ENCODE measurements at regions not wholly inside any gene's neighbourhood (a gene's known extent, or its start where the extent isn't known, plus 50 kb on each side); places are given as distances from the start of the nearest gene placed in this dataset.

DNA sequence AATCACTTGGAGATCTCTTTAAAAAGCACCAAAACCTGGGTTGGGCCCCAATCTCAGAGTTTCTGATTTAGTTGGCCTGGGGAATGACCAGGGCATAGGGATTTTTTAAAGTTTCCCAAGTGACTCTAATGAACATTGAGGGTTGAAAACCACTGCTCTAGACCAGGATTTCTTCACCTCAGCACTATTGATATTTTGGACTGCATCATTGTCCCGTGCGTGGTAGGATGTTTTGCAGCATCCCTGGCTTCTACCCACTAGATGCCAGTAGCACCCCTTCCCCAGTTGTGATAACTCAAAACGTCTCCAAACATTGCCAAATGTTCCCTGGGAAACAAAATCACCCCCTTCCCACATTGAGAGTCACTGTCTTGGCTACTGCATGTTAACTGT lies 61.8 kb downstream of the ATXN3L start:
- TF ChIP-seq, protein P1, sequence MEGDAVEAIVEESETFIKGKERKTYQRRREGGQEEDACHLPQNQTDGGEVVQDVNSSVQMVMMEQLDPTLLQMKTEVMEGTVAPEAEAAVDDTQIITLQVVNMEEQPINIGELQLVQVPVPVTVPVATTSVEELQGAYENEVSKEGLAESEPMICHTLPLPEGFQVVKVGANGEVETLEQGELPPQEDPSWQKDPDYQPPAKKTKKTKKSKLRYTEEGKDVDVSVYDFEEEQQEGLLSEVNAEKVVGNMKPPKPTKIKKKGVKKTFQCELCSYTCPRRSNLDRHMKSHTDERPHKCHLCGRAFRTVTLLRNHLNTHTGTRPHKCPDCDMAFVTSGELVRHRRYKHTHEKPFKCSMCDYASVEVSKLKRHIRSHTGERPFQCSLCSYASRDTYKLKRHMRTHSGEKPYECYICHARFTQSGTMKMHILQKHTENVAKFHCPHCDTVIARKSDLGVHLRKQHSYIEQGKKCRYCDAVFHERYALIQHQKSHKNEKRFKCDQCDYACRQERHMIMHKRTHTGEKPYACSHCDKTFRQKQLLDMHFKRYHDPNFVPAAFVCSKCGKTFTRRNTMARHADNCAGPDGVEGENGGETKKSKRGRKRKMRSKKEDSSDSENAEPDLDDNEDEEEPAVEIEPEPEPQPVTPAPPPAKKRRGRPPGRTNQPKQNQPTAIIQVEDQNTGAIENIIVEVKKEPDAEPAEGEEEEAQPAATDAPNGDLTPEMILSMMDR (IDR thresholded peaks at IDR 0.05; ENCODE audit: insufficient read depth, missing control alignments): no peak
- no peak for FAIRE-seq
- DNase-seq (ENCODE audit: insufficient read length, low spot score): no peak

GRCh38 chrX:13257223-13258051 lies 62.4 kb downstream of the ATXN3L start:
- FAIRE-seq (no peak), DNase-seq (ENCODE audit: insufficient read length, low spot score) (no peak)
- TF ChIP-seq, protein P1 (IDR thresholded peaks at IDR 0.05; ENCODE audit: insufficient read depth, missing control alignments): no peak

DNA sequence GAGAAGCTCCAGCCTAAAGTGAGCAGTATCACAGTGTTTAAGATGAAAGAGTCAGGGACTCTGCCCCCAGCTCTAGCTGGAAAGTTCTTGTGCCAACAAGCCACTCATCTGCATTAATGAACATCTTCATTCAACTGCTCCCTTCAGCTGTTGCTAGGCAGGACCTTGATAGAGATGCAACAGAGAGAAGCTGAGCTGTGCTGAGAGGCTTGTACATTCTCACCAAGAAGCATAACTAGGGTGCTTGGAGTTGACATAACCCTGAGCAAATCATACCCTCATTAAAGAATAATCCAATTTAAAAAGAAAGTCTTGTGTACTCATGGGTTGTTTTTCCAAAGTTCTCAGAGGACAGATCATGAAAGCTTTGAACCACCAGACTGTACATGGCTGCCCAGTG lies 63.2 kb downstream of the ATXN3L start:
- TF ChIP-seq, protein P1 (IDR thresholded peaks at IDR 0.05; ENCODE audit: insufficient read depth, missing control alignments): no peak
- FAIRE-seq (no peak), DNase-seq (ENCODE audit: insufficient read length, low spot score) (no peak)

- DNase-seq (ENCODE audit: insufficient read length, low spot score) (no peak), FAIRE-seq (no peak)
- TF ChIP-seq, protein P1 (IDR thresholded peaks at IDR 0.05; ENCODE audit: insufficient read depth, missing control alignments): no peak
Measured at GRCh38 chrX:13254870-13255269, 65.0 kb downstream of the ATXN3L start.

DNA sequence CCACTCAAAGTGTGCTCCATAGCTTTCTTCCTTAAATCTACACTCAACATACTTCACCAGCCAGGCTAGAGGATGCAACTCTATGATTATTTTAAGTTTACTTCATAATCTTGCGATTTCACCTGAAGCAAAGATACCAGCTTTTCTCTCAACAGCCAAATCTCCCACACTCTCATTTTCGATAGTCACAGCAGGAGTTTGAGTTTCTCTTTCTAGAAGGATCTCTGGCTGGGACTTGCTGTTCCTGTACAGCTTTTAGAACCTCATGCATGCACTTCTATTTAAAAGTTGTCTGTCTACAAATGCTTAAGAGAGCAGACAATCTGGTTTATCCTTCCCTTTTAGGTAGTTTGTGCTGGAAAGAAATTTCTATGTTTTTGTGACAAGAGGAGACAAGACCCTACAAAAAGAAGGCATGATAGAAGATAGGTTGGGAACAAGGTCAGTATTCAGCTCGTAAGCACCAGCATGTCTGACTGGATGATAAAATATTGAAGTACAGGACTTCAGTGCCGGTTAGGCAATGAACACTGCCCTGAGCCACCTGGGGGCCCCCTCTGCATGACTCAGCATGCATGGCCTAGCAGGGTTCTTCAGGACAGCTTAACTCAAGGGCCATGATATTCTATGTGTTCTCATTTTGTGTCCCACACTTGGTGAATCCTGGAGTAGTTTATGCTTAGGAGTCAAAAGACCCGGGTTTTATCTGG lies 65.6 kb downstream of the ATXN3L start:
- FAIRE-seq: no peak
- TF ChIP-seq, protein P1 (IDR thresholded peaks at IDR 0.05; ENCODE audit: insufficient read depth, missing control alignments): no peak
- no peak for DNase-seq (ENCODE audit: insufficient read length, low spot score)

- DNase-seq (ENCODE audit: insufficient read length, low spot score) (no peak), FAIRE-seq (no peak)
- TF ChIP-seq, protein P1 (IDR thresholded peaks at IDR 0.05; ENCODE audit: insufficient read depth, missing control alignments): no peak
Measured at GRCh38 chrX:13253223-13253622, 66.6 kb downstream of the ATXN3L start.

DNA sequence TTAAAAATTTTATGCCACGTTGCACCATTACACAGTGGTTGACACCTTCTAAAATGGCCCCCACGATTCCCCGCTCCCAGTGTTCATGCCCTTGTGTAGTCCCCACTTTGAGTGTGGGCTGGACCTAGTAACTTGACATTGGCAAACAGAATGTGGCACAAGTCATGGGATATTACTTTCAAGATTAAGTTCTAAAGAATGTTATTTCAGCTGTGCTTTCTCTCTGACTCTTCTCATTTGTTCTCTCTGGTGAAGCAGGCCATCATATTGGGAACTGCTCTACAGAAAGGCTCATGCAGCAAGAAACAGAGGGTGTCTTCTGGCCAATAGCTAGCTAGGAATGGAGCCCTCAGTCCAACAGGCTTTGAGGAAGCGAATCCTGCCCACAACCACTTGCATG lies 67.1 kb downstream of the ATXN3L start:
- TF ChIP-seq, protein P1 (IDR thresholded peaks at IDR 0.05; ENCODE audit: insufficient read depth, missing control alignments): no peak
- DNase-seq (ENCODE audit: insufficient read length, low spot score) (no peak), FAIRE-seq (no peak)
